GM12878 (cell line): ENCODE measurements at regions not wholly inside any gene's neighbourhood (a gene's known extent, or its start where the extent isn't known, plus 50 kb on each side); places are given as distances from the start of the nearest gene placed in this dataset.

Experiments
- ATAC-seq: fragments of 200-7000 bp; cut with Tn5 transposase; 3 replicates; pipeline ENCODE4 v1.9.1; 2020; ENCODE audit warnings: mild to moderate bottlenecking, moderate library complexity
- BruUV-seq: library from RNA; stranded (reverse); fragments of 400-500 nt; replicated peaks from 2 replicates; lab custom pipeline; 2021; lab: Mats Ljungman, UMichigan
- CTCF ChIA-PET: fragments of 300-600 bp; sonication (Branson Sonifier 250); formaldehyde crosslinking; extraction: SDS; loops from one replicate; lab custom pipeline; 2021; ENCODE audit warnings: inconsistent platforms; lab: Yijun Ruan, JAX
- POLR2A ChIA-PET: fragments of 350-600 bp; formaldehyde crosslinking; extraction: SDS; loops from one replicate; lab custom pipeline; 2021; ENCODE audit warnings: inconsistent platforms; lab: Charles Lee
- RAD21 ChIA-PET: fragments of 300-600 bp; sonication (Branson Sonifier 250); formaldehyde crosslinking; loops from one replicate; lab custom pipeline; 2023; ENCODE audit warnings: antibody characterized with exemption; ENCODE audit not compliant: unreplicated experiment; lab: Charles Lee
- SMC1A ChIA-PET: fragments of 300-600 bp; sonication (Branson Sonifier 250); formaldehyde crosslinking; loops from one replicate; lab custom pipeline; 2023; ENCODE audit not compliant: unreplicated experiment, uncharacterized antibody; lab: Charles Lee
- DNase-seq: peaks from one replicate; pipeline ENCODE4 v3.0.0-alpha.2; 2011; ENCODE audit warnings: low read depth, low spot score
- FAIRE-seq: peaks from 3 replicates; lab custom pipeline; 2011; peaks lifted over from hg19 to GRCh38; lab: Jason Lieb, UNC
- H2AFZ ChIP-seq: 2 replicates; pipeline ENCODE4 v1.6.0; 2011; ENCODE audit warnings: low read depth, low read length, control low read depth; ENCODE audit not compliant: control insufficient read depth
- H3K27ac ChIP-seq: 2 replicates; pipeline ENCODE4 v1.5.1; 2011; ENCODE audit warnings: control low read depth; ENCODE audit not compliant: control insufficient read depth, insufficient read depth
- H3K27me3 ChIP-seq, 2 experiments: replicated peaks in 1 of 2; 2 replicates each; pipeline versions ENCODE4 v1.6.0 to v1.6.1; 2011; ENCODE audit warnings: low read length in 1 of 2; ENCODE audit not compliant: control insufficient read depth in 2 of 2, insufficient read depth in 2 of 2
- H3K36me3 ChIP-seq, 2 experiments: 2 replicates each; pipeline ENCODE4 v1.5.1; 2011; ENCODE audit warnings: low read length in 1 of 2; ENCODE audit not compliant: control insufficient read depth in 2 of 2, insufficient read depth in 2 of 2
- H3K4me1 ChIP-seq: 2 replicates; pipeline ENCODE4 v1.6.1; 2011; ENCODE audit warnings: mild to moderate bottlenecking, low read length, moderate library complexity, mixed read lengths; ENCODE audit not compliant: control insufficient read depth, insufficient read depth
- H3K4me2 ChIP-seq: 2 replicates; pipeline ENCODE4 v1.6.0; 2011; ENCODE audit warnings: control low read depth; ENCODE audit not compliant: control insufficient read depth, insufficient read depth
- H3K4me3 ChIP-seq: fragments of 200-600 bp; sonication (generic); 2 replicates; pipeline ENCODE4 v1.5.1; 2016
- H3K79me2 ChIP-seq: 2 replicates; pipeline ENCODE4 v1.6.0; 2011; ENCODE audit warnings: low read length; ENCODE audit not compliant: control insufficient read depth, insufficient read depth
- H3K9ac ChIP-seq: 2 replicates; pipeline ENCODE4 v1.8.0; 2011; ENCODE audit warnings: low read length, control low read depth, mixed read lengths; ENCODE audit not compliant: control insufficient read depth, insufficient read depth
- H3K9me3 ChIP-seq: replicated peaks from 3 replicates; pipeline ENCODE4 v1.5.1; 2011; ENCODE audit warnings: mild to moderate bottlenecking, low read length; ENCODE audit not compliant: control insufficient read depth, insufficient read depth
- H4K20me1 ChIP-seq: 2 replicates; pipeline ENCODE4 v1.6.0; 2011; ENCODE audit not compliant: control insufficient read depth, insufficient read depth
- BACH1 ChIP-seq: fragments of 450-650 bp; IDR thresholded peaks from 2 replicates; pipeline ENCODE4 v1.6.1; 2017; ENCODE audit warnings: mild to moderate bottlenecking, borderline replicate concordance
- CBX3 ChIP-seq: fragments of 200-600 bp; sonication (generic); IDR thresholded peaks from 2 replicates; pipeline ENCODE4 v1.6.1; 2016; ENCODE audit warnings: low read depth, borderline replicate concordance
- CEBPB ChIP-seq, 2 experiments: fragments of 150-350 bp in 1 of 2; IDR thresholded peaks; 2 replicates each; pipeline ENCODE4 v1.6.1; 2012 to 2014; ENCODE audit warnings: low read depth in 2 of 2, low read length in 2 of 2, borderline replicate concordance in 1 of 2, inconsistent platforms in 1 of 2
- IRF4 ChIP-seq: IDR thresholded peaks from 2 replicates; pipeline ENCODE4 v1.6.1; 2011; ENCODE audit warnings: low read depth, low read length
- RELB ChIP-seq: fragments of 450-650 bp; IDR thresholded peaks from 2 replicates; pipeline ENCODE4 v1.6.1; 2017; ENCODE audit warnings: low read depth, mild to moderate bottlenecking, moderate library complexity
- YBX1 ChIP-seq: fragments of 450-650 bp; IDR thresholded peaks from 2 replicates; pipeline ENCODE4 v1.6.1; 2016; ENCODE audit warnings: antibody characterized with exemption
- ZNF384 ChIP-seq: IDR thresholded peaks from 2 replicates; pipeline ENCODE4 v1.6.1; 2012; ENCODE audit warnings: low read depth, mild to moderate bottlenecking, low read length, improper control_type of control experiment, borderline replicate concordance
- WGBS: methylation state at CpG from one replicate; pipeline ENCODE4 v1.1.6; 2016; ENCODE audit warnings: low lambda C conversion rate; ENCODE audit not compliant: insufficient replicate concordance, insufficient coverage; ENCODE audit errors: missing lambda C conversion rate; 5-methylcytosine and 5-hydroxymethylcytosine counted together
- in situ Hi-C: fragments of 300-500 bp; cut with MboI; formaldehyde crosslinking; loops from 9 replicates; pipeline ENCODE4 v1.14.3; 2018; ENCODE audit warnings: mixed read lengths
- intact Hi-C: fragments of 100-400 bp; cut with micrococcal nuclease; formaldehyde crosslinking; loops from one replicate; pipeline ENCODE4 v1.14.2; 2022; ENCODE audit not compliant: unreplicated experiment
- TF ChIP-seq, protein P1 (sequence below): fragments of 450-650 bp; formaldehyde crosslinking; IDR thresholded peaks from 2 replicates; pipeline ENCODE4 v1.4.0; 2020; ENCODE audit warnings: mild to moderate bottlenecking, moderate library complexity
- TF ChIP-seq, protein P2 (sequence below): fragments of 450-650 bp; IDR thresholded peaks from 2 replicates; pipeline ENCODE4 v1.6.1; 2017; ENCODE audit warnings: mild to moderate bottlenecking, moderate library complexity

- ChIA-PET POLR2A (no interaction called here), RAD21 (no interaction called here), SMC1A (no interaction called here), CTCF (no interaction called here)
- DNase-seq (no peak), FAIRE-seq (no peak), ATAC-seq (no peak)
- Histone ChIP-seq H3K4me2 (no peak overlapping the region), H3K36me3 (no peaks in the 10 kb centered on the region), H2AFZ (no peak overlapping the region), H3K27ac (no peak overlapping the region), H3K9me3 (no peaks in the 10 kb centered on the region), H3K79me2 (no peaks in the 10 kb centered on the region), H3K9ac (no peak overlapping the region), H3K4me1 (no peaks in the 10 kb centered on the region), H3K27me3 (no peaks in the 10 kb centered on the region), H4K20me1 (no peaks in the 10 kb centered on the region), H3K4me3 (no peak overlapping the region)
- TF ChIP-seq ZNF384 (no peak), RELB (no peak), IRF4 (no peak), YBX1 (no peak), CEBPB (IDR thresholded peaks at IDR 0.05; ENCODE audit: borderline replicate concordance in 1 of 2, low read depth in 2 of 2, low read length in 2 of 2) (no peak), BACH1 (no peak), CBX3 (no peak)
- TF ChIP-seq, protein P1, sequence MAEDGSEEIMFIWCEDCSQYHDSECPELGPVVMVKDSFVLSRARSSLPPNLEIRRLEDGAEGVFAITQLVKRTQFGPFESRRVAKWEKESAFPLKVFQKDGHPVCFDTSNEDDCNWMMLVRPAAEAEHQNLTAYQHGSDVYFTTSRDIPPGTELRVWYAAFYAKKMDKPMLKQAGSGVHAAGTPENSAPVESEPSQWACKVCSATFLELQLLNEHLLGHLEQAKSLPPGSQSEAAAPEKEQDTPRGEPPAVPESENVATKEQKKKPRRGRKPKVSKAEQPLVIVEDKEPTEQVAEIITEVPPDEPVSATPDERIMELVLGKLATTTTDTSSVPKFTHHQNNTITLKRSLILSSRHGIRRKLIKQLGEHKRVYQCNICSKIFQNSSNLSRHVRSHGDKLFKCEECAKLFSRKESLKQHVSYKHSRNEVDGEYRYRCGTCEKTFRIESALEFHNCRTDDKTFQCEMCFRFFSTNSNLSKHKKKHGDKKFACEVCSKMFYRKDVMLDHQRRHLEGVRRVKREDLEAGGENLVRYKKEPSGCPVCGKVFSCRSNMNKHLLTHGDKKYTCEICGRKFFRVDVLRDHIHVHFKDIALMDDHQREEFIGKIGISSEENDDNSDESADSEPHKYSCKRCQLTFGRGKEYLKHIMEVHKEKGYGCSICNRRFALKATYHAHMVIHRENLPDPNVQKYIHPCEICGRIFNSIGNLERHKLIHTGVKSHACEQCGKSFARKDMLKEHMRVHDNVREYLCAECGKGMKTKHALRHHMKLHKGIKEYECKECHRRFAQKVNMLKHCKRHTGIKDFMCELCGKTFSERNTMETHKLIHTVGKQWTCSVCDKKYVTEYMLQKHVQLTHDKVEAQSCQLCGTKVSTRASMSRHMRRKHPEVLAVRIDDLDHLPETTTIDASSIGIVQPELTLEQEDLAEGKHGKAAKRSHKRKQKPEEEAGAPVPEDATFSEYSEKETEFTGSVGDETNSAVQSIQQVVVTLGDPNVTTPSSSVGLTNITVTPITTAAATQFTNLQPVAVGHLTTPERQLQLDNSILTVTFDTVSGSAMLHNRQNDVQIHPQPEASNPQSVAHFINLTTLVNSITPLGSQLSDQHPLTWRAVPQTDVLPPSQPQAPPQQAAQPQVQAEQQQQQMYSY (CRISPR knock-in tag), result no peak
- TF ChIP-seq, protein P2, sequence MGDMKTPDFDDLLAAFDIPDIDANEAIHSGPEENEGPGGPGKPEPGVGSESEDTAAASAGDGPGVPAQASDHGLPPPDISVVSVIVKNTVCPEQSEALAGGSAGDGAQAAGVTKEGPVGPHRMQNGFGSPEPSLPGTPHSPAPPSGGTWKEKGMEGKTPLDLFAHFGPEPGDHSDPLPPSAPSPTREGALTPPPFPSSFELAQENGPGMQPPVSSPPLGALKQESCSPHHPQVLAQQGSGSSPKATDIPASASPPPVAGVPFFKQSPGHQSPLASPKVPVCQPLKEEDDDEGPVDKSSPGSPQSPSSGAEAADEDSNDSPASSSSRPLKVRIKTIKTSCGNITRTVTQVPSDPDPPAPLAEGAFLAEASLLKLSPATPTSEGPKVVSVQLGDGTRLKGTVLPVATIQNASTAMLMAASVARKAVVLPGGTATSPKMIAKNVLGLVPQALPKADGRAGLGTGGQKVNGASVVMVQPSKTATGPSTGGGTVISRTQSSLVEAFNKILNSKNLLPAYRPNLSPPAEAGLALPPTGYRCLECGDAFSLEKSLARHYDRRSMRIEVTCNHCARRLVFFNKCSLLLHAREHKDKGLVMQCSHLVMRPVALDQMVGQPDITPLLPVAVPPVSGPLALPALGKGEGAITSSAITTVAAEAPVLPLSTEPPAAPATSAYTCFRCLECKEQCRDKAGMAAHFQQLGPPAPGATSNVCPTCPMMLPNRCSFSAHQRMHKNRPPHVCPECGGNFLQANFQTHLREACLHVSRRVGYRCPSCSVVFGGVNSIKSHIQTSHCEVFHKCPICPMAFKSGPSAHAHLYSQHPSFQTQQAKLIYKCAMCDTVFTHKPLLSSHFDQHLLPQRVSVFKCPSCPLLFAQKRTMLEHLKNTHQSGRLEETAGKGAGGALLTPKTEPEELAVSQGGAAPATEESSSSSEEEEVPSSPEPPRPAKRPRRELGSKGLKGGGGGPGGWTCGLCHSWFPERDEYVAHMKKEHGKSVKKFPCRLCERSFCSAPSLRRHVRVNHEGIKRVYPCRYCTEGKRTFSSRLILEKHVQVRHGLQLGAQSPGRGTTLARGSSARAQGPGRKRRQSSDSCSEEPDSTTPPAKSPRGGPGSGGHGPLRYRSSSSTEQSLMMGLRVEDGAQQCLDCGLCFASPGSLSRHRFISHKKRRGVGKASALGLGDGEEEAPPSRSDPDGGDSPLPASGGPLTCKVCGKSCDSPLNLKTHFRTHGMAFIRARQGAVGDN, result no peak
- no TSS peak for BruUV-seq
- in situ Hi-C loops, result no loop called here
- WGBS, result 32% methylated on average over 5 of the region's 5 CpGs
- intact Hi-C loops, result no loop called here
Measured at GRCh38 chr14:85190251-85190650, 339.7 kb upstream of the FLRT2 start.
